ENCODE measurements at regions not wholly inside any gene's neighbourhood (a gene's known extent, or its start where the extent isn't known, plus 50 kb on each side); places are given as distances from the start of the nearest gene placed in this dataset.
A peak's percentile ranks its signal among the peaks of the same experiment; 100 is the strongest.
"Not testable (repeated sequence)": the region's sequence is repeated elsewhere in the genome, so short reads cannot be mapped to it uniquely, and the experiment has no call there.

- in situ Hi-C loops (cut with HindIII; ENCODE audit: low pct_unique_long_range_greater_than_20kb, low sequenced_read_pairs) = no loop called here
Measured at GRCh38 chr2:228369400-228370031, 188.0 kb upstream of the SPHKAP start.

GRCh38 chr2:228367356-228367755 lies 185.9 kb upstream of the SPHKAP start:
- in situ Hi-C loops (cut with HindIII; ENCODE audit: low pct_unique_long_range_greater_than_20kb, low sequenced_read_pairs) = no loop called here
- no peak for DNase-seq (ENCODE audit: low read depth)

More at GRCh38 chr2:228369400-228370031, 188.0 kb upstream of the SPHKAP start:
- no peak for DNase-seq (ENCODE audit: low read depth)

GRCh38 chr2:228359473-228359872 lies 178.0 kb upstream of the SPHKAP start:
- in situ Hi-C loops (cut with HindIII; ENCODE audit: low pct_unique_long_range_greater_than_20kb, low sequenced_read_pairs) = no loop called here
- DNase-seq (ENCODE audit: low read depth) = no peak

DNA sequence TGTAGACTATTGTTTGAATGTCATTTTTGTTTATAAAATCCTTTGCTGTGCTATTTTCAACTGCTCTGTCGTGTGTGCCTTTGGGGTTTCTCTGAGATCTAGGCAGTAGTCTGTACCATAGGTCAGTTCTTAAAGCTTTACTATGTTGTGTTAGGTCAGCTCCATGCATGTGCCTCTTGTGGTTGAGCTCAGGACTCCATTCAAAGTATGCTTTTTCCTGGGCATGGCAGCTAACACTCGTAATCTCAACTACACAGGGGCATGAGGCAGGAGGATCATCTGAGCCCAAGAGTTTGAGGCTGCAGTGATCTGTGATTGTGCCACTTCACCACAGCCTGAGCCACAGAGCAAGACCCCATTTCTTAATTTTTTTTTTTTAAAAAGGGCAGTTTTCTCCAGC lies 174.4 kb upstream of the SPHKAP start:
- in situ Hi-C loops (cut with HindIII; ENCODE audit: low pct_unique_long_range_greater_than_20kb, low sequenced_read_pairs) = no loop called here
- no peak for DNase-seq (ENCODE audit: low read depth)

- in situ Hi-C loops (cut with HindIII; ENCODE audit: low pct_unique_long_range_greater_than_20kb, low sequenced_read_pairs); DNase-seq (ENCODE audit: low read depth): not testable (repeated sequence)
Measured at GRCh38 chr2:228352980-228353379, 171.5 kb upstream of the SPHKAP start.

GRCh38 chr2:228352048-228352447 lies 170.6 kb upstream of the SPHKAP start:
- in situ Hi-C loops (cut with HindIII; ENCODE audit: low pct_unique_long_range_greater_than_20kb, low sequenced_read_pairs) = no loop called here
- no peak for DNase-seq (ENCODE audit: low read depth)

DNA sequence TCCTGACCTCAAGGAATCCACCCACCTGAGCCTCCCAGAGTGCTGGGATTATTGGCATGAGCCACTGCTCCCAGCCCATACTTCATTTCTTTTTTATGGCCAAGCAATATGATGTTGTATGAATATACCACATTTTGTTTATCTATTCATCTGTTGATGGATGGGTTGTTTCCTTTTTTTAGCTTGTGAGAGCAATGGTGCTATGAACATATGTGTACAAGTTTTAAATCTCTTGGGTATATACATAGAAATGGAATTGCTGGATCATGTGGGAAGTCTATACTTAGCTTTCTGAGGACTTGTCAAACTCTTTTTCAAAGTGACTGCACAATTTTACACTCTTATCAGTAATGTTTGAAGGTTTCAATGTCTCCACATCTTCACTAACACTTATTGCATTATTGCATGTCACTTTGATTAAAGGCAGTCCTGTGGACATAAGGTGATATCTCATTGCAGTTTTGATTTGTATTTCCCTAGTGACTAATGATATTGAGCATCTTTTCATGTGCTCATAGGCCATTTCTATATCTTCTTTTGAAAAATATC lies 167.1 kb upstream of the SPHKAP start:
- in situ Hi-C loops (cut with HindIII; ENCODE audit: low pct_unique_long_range_greater_than_20kb, low sequenced_read_pairs) = no loop called here
- DNase-seq (ENCODE audit: low read depth) = no peak

GRCh38 chr2:228344531-228344930 lies 163.0 kb upstream of the SPHKAP start:
- DNase-seq (ENCODE audit: low read depth) = no peak
- in situ Hi-C loops (cut with HindIII; ENCODE audit: low pct_unique_long_range_greater_than_20kb, low sequenced_read_pairs) = no loop called here

- DNase-seq (ENCODE audit: low read depth) = no peak
- in situ Hi-C loops (cut with HindIII; ENCODE audit: low pct_unique_long_range_greater_than_20kb, low sequenced_read_pairs) = no loop called here
Measured at GRCh38 chr2:228339525-228339924, 158.0 kb upstream of the SPHKAP start.

- no peak for DNase-seq (ENCODE audit: low read depth)
- in situ Hi-C loops (cut with HindIII; ENCODE audit: low pct_unique_long_range_greater_than_20kb, low sequenced_read_pairs) = no loop called here
Measured at GRCh38 chr2:228334180-228334579, 152.7 kb upstream of the SPHKAP start.

GRCh38 chr2:228329282-228329681 lies 147.8 kb upstream of the SPHKAP start:
- DNase-seq (ENCODE audit: low read depth) = no peak
- in situ Hi-C loops (cut with HindIII; ENCODE audit: low pct_unique_long_range_greater_than_20kb, low sequenced_read_pairs) = no loop called here

- DNase-seq (ENCODE audit: low read depth) = no peak
- in situ Hi-C loops (cut with HindIII; ENCODE audit: low pct_unique_long_range_greater_than_20kb, low sequenced_read_pairs) = no loop called here
Measured at GRCh38 chr2:228321015-228321414, 139.5 kb upstream of the SPHKAP start.

- in situ Hi-C loops (cut with HindIII; ENCODE audit: low pct_unique_long_range_greater_than_20kb, low sequenced_read_pairs) = no loop called here
- peak; percentile 10 for DNase-seq (ENCODE audit: low read depth)
Measured at GRCh38 chr2:228318218-228318617, 136.7 kb upstream of the SPHKAP start.

DNA sequence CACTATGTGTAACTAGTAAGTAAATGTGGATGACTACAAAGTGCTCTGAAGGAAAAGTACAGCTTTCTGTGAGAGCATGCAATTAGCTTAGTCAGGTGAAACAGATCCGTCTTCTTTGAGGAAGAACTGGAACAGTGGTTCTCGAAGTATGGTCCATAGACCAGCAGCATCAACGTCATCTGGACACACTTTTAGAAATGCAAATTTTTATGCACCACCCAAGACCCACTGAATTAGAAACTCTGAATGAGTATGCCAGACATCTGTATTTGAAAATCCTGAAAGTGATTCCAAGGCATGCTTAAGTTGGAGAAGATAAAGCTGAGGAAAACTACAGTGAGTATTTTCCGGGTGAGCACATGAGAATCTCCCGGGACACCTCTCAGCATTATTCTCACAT lies 130.7 kb upstream of the SPHKAP start:
- in situ Hi-C loops (cut with HindIII; ENCODE audit: low pct_unique_long_range_greater_than_20kb, low sequenced_read_pairs) = no loop called here

GRCh38 chr2:228303960-228304359 lies 122.5 kb upstream of the SPHKAP start:
- no peak for DNase-seq (ENCODE audit: low read depth)
- in situ Hi-C loops (cut with HindIII; ENCODE audit: low pct_unique_long_range_greater_than_20kb, low sequenced_read_pairs) = no loop called here

More for the DNA sequence above, 130.7 kb upstream of the SPHKAP start:
- DNase-seq (ENCODE audit: low read depth) = no peak

GRCh38 chr2:228283491-228284171 lies 102.1 kb upstream of the SPHKAP start:
- DNase-seq (ENCODE audit: low read depth) = no peak
- in situ Hi-C loops (cut with HindIII; ENCODE audit: low pct_unique_long_range_greater_than_20kb, low sequenced_read_pairs) = no loop called here

- in situ Hi-C loops (cut with HindIII; ENCODE audit: low pct_unique_long_range_greater_than_20kb, low sequenced_read_pairs) = no loop called here
- DNase-seq (ENCODE audit: low read depth) = no peak
Measured at GRCh38 chr2:228282376-228282775, 100.9 kb upstream of the SPHKAP start.

GRCh38 chr2:228273159-228273558 lies 91.7 kb upstream of the SPHKAP start:
- in situ Hi-C loops (cut with HindIII; ENCODE audit: low pct_unique_long_range_greater_than_20kb, low sequenced_read_pairs) = no loop called here
- DNase-seq (ENCODE audit: low read depth) = no peak

- DNase-seq (ENCODE audit: low read depth) = no peak
- in situ Hi-C loops (cut with HindIII; ENCODE audit: low pct_unique_long_range_greater_than_20kb, low sequenced_read_pairs) = no loop called here
Measured at GRCh38 chr2:228269351-228269750, 87.9 kb upstream of the SPHKAP start.

DNA sequence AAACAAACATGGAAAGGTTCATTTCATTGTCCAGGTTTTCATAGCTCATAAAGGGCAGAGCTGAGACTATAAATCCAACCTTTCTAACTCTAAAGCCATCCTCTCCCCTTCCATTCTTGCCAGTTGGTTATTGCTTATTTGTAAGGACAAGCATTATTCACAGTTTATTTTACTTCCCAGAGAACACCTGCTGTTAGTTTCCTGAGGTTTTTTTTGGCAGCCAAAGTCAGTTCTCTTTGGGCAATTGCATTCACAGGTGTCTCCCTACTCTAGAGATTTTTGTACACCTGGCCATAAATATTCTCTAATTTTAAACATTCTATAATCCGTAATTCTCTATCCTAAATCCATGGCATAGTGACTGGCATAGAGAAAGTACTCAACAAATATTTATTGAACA lies 87.3 kb upstream of the SPHKAP start:
- no peak for DNase-seq (ENCODE audit: low read depth)
- in situ Hi-C loops (cut with HindIII; ENCODE audit: low pct_unique_long_range_greater_than_20kb, low sequenced_read_pairs) = no loop called here

All from Caki2 (cell line).